ENCODE measurements at regions not wholly inside any gene's neighbourhood (a gene's known extent, or its start where the extent isn't known, plus 50 kb on each side); places are given as distances from the start of the nearest gene placed in this dataset.

GRCh38 chrX:113412106-113412505, 571.5 kb upstream of the AMOT start:
- no peaks in the 10 kb centered on the region for H3K9me1 ChIP-seq (ENCODE audit: control insufficient read depth, insufficient read depth, low read length)
- H2AFZ ChIP-seq (ENCODE audit: low read depth, low read length), result no peak overlapping the region
- H4K20me1 ChIP-seq (replicated peaks; ENCODE audit: control insufficient read depth, insufficient read depth, low read length), result no peaks in the 10 kb centered on the region
- DNase-seq (ENCODE audit: extremely low read depth in 1 of 4, low spot score in 3 of 4) (no peak), FAIRE-seq (no peak), ATAC-seq (no peak)
- WGBS (ENCODE audit: insufficient coverage, low coverage, missing lambda C conversion rate), result 14% methylated on average over 1 of the region's 1 CpG
- TF ChIP-seq EWSR1 (IDR thresholded peaks at IDR 0.05; ENCODE audit: borderline replicate concordance, low read depth, partially characterized antibody), result no peak
- TF ChIP-seq MAFF (IDR thresholded peaks at IDR 0.05; ENCODE audit: low read length), result no peak
- no peak for TF ChIP-seq XRCC5 (IDR thresholded peaks at IDR 0.05; ENCODE audit: low read depth, low read length)
- TF ChIP-seq, protein P1, sequence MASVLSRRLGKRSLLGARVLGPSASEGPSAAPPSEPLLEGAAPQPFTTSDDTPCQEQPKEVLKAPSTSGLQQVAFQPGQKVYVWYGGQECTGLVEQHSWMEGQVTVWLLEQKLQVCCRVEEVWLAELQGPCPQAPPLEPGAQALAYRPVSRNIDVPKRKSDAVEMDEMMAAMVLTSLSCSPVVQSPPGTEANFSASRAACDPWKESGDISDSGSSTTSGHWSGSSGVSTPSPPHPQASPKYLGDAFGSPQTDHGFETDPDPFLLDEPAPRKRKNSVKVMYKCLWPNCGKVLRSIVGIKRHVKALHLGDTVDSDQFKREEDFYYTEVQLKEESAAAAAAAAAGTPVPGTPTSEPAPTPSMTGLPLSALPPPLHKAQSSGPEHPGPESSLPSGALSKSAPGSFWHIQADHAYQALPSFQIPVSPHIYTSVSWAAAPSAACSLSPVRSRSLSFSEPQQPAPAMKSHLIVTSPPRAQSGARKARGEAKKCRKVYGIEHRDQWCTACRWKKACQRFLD (CRISPR knock-in tag; IDR thresholded peaks at IDR 0.05), result no peak
- no peak for TF ChIP-seq MLX (CRISPR knock-in tag; conservative IDR thresholded peaks at IDR 0.05)
- TF ChIP-seq, protein P2, sequence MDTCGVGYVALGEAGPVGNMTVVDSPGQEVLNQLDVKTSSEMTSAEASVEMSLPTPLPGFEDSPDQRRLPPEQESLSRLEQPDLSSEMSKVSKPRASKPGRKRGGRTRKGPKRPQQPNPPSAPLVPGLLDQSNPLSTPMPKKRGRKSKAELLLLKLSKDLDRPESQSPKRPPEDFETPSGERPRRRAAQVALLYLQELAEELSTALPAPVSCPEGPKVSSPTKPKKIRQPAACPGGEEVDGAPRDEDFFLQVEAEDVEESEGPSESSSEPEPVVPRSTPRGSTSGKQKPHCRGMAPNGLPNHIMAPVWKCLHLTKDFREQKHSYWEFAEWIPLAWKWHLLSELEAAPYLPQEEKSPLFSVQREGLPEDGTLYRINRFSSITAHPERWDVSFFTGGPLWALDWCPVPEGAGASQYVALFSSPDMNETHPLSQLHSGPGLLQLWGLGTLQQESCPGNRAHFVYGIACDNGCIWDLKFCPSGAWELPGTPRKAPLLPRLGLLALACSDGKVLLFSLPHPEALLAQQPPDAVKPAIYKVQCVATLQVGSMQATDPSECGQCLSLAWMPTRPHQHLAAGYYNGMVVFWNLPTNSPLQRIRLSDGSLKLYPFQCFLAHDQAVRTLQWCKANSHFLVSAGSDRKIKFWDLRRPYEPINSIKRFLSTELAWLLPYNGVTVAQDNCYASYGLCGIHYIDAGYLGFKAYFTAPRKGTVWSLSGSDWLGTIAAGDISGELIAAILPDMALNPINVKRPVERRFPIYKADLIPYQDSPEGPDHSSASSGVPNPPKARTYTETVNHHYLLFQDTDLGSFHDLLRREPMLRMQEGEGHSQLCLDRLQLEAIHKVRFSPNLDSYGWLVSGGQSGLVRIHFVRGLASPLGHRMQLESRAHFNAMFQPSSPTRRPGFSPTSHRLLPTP (IDR thresholded peaks at IDR 0.05; ENCODE audit: borderline replicate concordance, extremely low read depth, insufficient read length), result no peak
- TF ChIP-seq ILF3 (IDR thresholded peaks at IDR 0.05; ENCODE audit: borderline replicate concordance), result no peak
- TF ChIP-seq ZNF551 (CRISPR knock-in tag; IDR thresholded peaks at IDR 0.05), result no peak
- no peak for TF ChIP-seq RBM17 (IDR thresholded peaks at IDR 0.05; ENCODE audit: borderline replicate concordance, low read depth, low read length)
- TF ChIP-seq TSC22D4 (tag; IDR thresholded peaks at IDR 0.05), result no peak
- no peak for TF ChIP-seq SMAD1 (IDR thresholded peaks at IDR 0.05; ENCODE audit: low read depth, low read length, partially characterized antibody)
- TF ChIP-seq, protein P3, sequence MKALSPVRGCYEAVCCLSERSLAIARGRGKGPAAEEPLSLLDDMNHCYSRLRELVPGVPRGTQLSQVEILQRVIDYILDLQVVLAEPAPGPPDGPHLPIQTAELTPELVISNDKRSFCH (CRISPR knock-in tag; IDR thresholded peaks at IDR 0.05), result no peak
- TF ChIP-seq, protein P3 (tag; IDR thresholded peaks at IDR 0.05), result no peak
- intact Hi-C loops (cut with micrococcal nuclease) (no loop called here), in situ Hi-C loops (cut with MboI) (no loop called here)
- H3K4me2 ChIP-seq (ENCODE audit: insufficient read depth, low read length), result no peak overlapping the region
- H3K79me2 ChIP-seq (ENCODE audit: control insufficient read depth, insufficient read depth, low read length), result no peaks in the 10 kb centered on the region
- H3K4me1 ChIP-seq (replicated peaks in 1 of 2; ENCODE audit: control insufficient read depth in 2 of 2, insufficient read depth in 2 of 2, low read length in 2 of 2), result no peaks in the 10 kb centered on the region
- CTCF ChIA-PET (ENCODE audit: low intra/inter-chr PET ratio), result no interaction called here
- no peaks in the 10 kb centered on the region for H3K9me3 ChIP-seq (replicated peaks; ENCODE audit: control insufficient read depth, insufficient read depth, low read depth, low read length)
- H3K27ac ChIP-seq (ENCODE audit: extremely low read depth, low read depth, low read length), result no peak overlapping the region
- no peaks in the 10 kb centered on the region for H3K27me3 ChIP-seq (ENCODE audit: control insufficient read depth in 2 of 2, insufficient read depth in 2 of 2, low read length in 2 of 2)
- no peak overlapping the region for H3K9ac ChIP-seq (ENCODE audit: insufficient read depth in 1 of 2, low read depth in 2 of 2, low read length in 2 of 2)
- POLR2A ChIA-PET, result no interaction called here
- H3K4me3 ChIP-seq, result no peak overlapping the region
- no TSS peak for BruUV-seq (replicated peaks)
- H3K36me3 ChIP-seq (ENCODE audit: control insufficient read depth, insufficient read depth, low read length), result no peaks in the 10 kb centered on the region

All from K562 (cell line).